H1 (cell line): ENCODE measurements at regions not wholly inside any gene's neighbourhood (a gene's known extent, or its start where the extent isn't known, plus 50 kb on each side); places are given as distances from the start of the nearest gene placed in this dataset.

ENCODE experiments used
- CTCF ChIA-PET: fragments of 300-600 bp; sonication (Branson Sonifier 250); formaldehyde crosslinking; loops from one replicate; lab custom pipeline; 2021; ENCODE audit not compliant: partially characterized antibody; lab: Charles Lee
- POLR2A ChIA-PET: fragments of 300-600 bp; sonication (Branson Sonifier 250); formaldehyde crosslinking; loops from one replicate; lab custom pipeline; 2021; ENCODE audit warnings: inconsistent platforms; ENCODE audit not compliant: partially characterized antibody; lab: Charles Lee
- DNase-seq, 2 experiments: peaks; one replicate each; pipeline versions ENCODE4 v3.0.0 to v3.0.0-alpha.2; 2010 to 2022; ENCODE audit warnings: low spot score in 2 of 2, low read depth in 1 of 2, mixed read lengths in 1 of 2
- FAIRE-seq: peaks from 2 replicates; lab custom pipeline; 2011; peaks lifted over from hg19 to GRCh38; lab: Jason Lieb, UNC
- H2AFZ ChIP-seq: 2 replicates; pipeline ENCODE4 v1.8.1; 2012; ENCODE audit warnings: low read length, inconsistent platforms
- H2AK5ac ChIP-seq: 2 replicates; pipeline ENCODE4 v1.6.1; 2013; ENCODE audit warnings: low read depth, low read length
- H2BK120ac ChIP-seq: replicated peaks from 2 replicates; pipeline ENCODE3; 2013; ENCODE audit warnings: low read depth, low read length, inconsistent platforms
- H2BK12ac ChIP-seq: 2 replicates; pipeline ENCODE4 v1.6.1; 2013; ENCODE audit warnings: low read depth, low read length
- H2BK15ac ChIP-seq: 2 replicates; pipeline ENCODE4 v1.6.1; 2013; ENCODE audit warnings: low read length
- H2BK20ac ChIP-seq: 2 replicates; pipeline ENCODE4 v1.6.1; 2013; ENCODE audit warnings: low read length
- H2BK5ac ChIP-seq: 2 replicates; pipeline ENCODE4 v1.6.1; 2013; ENCODE audit warnings: low read depth, low read length
- H3K14ac ChIP-seq: 2 replicates; pipeline ENCODE4 v1.6.1; 2013; ENCODE audit warnings: inconsistent platforms; ENCODE audit not compliant: insufficient read length
- H3K18ac ChIP-seq: 2 replicates; pipeline ENCODE4 v1.6.1; 2013; ENCODE audit warnings: low read length; ENCODE audit errors: extremely low read depth
- H3K23ac ChIP-seq: 2 replicates; pipeline ENCODE4 v1.6.1; 2013; ENCODE audit warnings: inconsistent platforms; ENCODE audit not compliant: insufficient read length
- H3K23me2 ChIP-seq: 2 replicates; pipeline ENCODE4 v1.6.1; 2013; ENCODE audit warnings: low read depth, low read length
- H3K27ac ChIP-seq: 2 replicates; pipeline ENCODE4 v1.6.1; 2011; ENCODE audit warnings: low read depth, low read length, inconsistent platforms
- H3K27me3 ChIP-seq, 4 experiments: replicated peaks in 1 of 4; 1 replicate in 1 of 4; 2 replicates in 3 of 4; pipeline versions ENCODE4 v1.6.1 to v1.8.1; 2011 to 2013; ENCODE audit warnings: low read length in 3 of 4, mild to moderate bottlenecking in 3 of 4, inconsistent platforms in 2 of 4, mixed read lengths in 2 of 4, moderate library complexity in 1 of 4; ENCODE audit not compliant: control insufficient read depth in 3 of 4, insufficient read depth in 3 of 4; ENCODE audit errors: extremely low read depth in 1 of 4
- H3K36me3 ChIP-seq, 4 experiments: 2 replicates each; pipeline versions ENCODE4 v1.6.1 to v1.8.1; 2011 to 2013; ENCODE audit warnings: mild to moderate bottlenecking in 4 of 4, low read length in 3 of 4, moderate library complexity in 2 of 4, control low read depth in 1 of 4, inconsistent platforms in 1 of 4; ENCODE audit not compliant: insufficient read depth in 4 of 4, control insufficient read depth in 2 of 4
- H3K4ac ChIP-seq: replicated peaks from 2 replicates; pipeline ENCODE3; 2013; ENCODE audit warnings: low read length, low read depth, mixed read lengths, inconsistent platforms; ENCODE audit not compliant: insufficient read length
- H3K4me1 ChIP-seq, 4 experiments: replicated peaks in 1 of 4; 1 replicate in 1 of 4; 2 replicates in 3 of 4; pipeline versions ENCODE4 v1.6.1 to v1.8.1; 2011 to 2013; ENCODE audit warnings: low read length in 3 of 4, inconsistent platforms in 2 of 4, mixed read lengths in 1 of 4; ENCODE audit not compliant: insufficient read depth in 4 of 4, control insufficient read depth in 3 of 4
- H3K4me2 ChIP-seq, 2 experiments: 2 replicates each; pipeline versions ENCODE4 v1.6.1 to v1.8.1; 2011 to 2013; ENCODE audit warnings: low read depth in 2 of 2, low read length in 2 of 2, control low read depth in 1 of 2, inconsistent platforms in 1 of 2, mild to moderate bottlenecking in 1 of 2; ENCODE audit not compliant: insufficient read depth in 1 of 2
- H3K4me3 ChIP-seq, 4 experiments: fragments of 200-600, 300-600 bp in 1 of 4; sonication (generic), shearing (Covaris generic), sonication (Bioruptor Twin) in 1 of 4; 2 replicates each; pipeline versions ENCODE4 v1.5.1 to v1.8.1; 2011 to 2016; ENCODE audit warnings: low read length in 4 of 4, low read depth in 3 of 4, control low read depth in 2 of 4, inconsistent platforms in 2 of 4, mild to moderate bottlenecking in 2 of 4, mixed read lengths in 1 of 4, moderate library complexity in 1 of 4; ENCODE audit not compliant: insufficient read depth in 2 of 4; ENCODE audit errors: extremely low read depth in 1 of 4
- H3K56ac ChIP-seq: replicated peaks from 2 replicates; pipeline ENCODE3; 2013; ENCODE audit warnings: low read depth, mild to moderate bottlenecking, mixed read lengths, low read length, inconsistent platforms; ENCODE audit not compliant: insufficient read length
- H3K79me1 ChIP-seq: 2 replicates; pipeline ENCODE4 v1.6.1; 2013; ENCODE audit warnings: low read depth, low read length, control low read depth
- H3K79me2 ChIP-seq, 2 experiments: 2 replicates each; pipeline versions ENCODE4 v1.6.1 to v1.8.1; 2012 to 2013; ENCODE audit warnings: low read length in 2 of 2, mild to moderate bottlenecking in 2 of 2, inconsistent platforms in 1 of 2; ENCODE audit not compliant: insufficient read depth in 2 of 2, control insufficient read depth in 1 of 2
- H3K9ac ChIP-seq, 4 experiments: replicated peaks in 1 of 4; 1 replicate in 1 of 4; 2 replicates in 3 of 4; pipeline versions ENCODE4 v1.6.1 to v1.8.1; 2011 to 2013; ENCODE audit warnings: low read depth in 3 of 4, low read length in 3 of 4, control low read depth in 2 of 4, mild to moderate bottlenecking in 2 of 4, moderate library complexity in 2 of 4, inconsistent platforms in 1 of 4; ENCODE audit errors: extremely low read depth in 1 of 4
- H3K9me3 ChIP-seq, 2 experiments: 2 replicates each; pipeline versions ENCODE4 v1.6.1 to v1.8.1; 2012 to 2013; ENCODE audit warnings: mild to moderate bottlenecking in 2 of 2, moderate library complexity in 2 of 2, control low read depth in 1 of 2, inconsistent platforms in 1 of 2, low read depth in 1 of 2, low read length in 1 of 2, mixed read lengths in 1 of 2; ENCODE audit not compliant: insufficient read depth in 2 of 2
- H4K20me1 ChIP-seq, 2 experiments: replicated peaks in 1 of 2; 2 replicates each; pipeline versions ENCODE3 to v1.8.1; 2011 to 2013; ENCODE audit warnings: inconsistent platforms in 2 of 2, low read length in 2 of 2, mild to moderate bottlenecking in 1 of 2; ENCODE audit not compliant: insufficient read depth in 2 of 2, control insufficient read depth in 1 of 2
- H4K5ac ChIP-seq: 2 replicates; pipeline ENCODE4 v1.6.1; 2013; ENCODE audit warnings: low read length, low read depth, mixed read lengths, inconsistent platforms; ENCODE audit not compliant: insufficient read length
- H4K8ac ChIP-seq: 2 replicates; pipeline ENCODE4 v1.8.0; 2013; ENCODE audit warnings: mild to moderate bottlenecking, moderate library complexity, low read length, inconsistent platforms; ENCODE audit not compliant: insufficient read depth; ENCODE audit errors: extremely low read depth
- H4K91ac ChIP-seq: replicated peaks from 2 replicates; pipeline ENCODE3; 2013; ENCODE audit warnings: low read length, mixed read lengths, inconsistent platforms; ENCODE audit not compliant: insufficient read length
- BACH1 ChIP-seq: IDR thresholded peaks from 2 replicates; pipeline ENCODE4 v1.6.1; 2012; ENCODE audit warnings: low read length, improper control_type of control experiment
- CBX8 ChIP-seq: fragments of 300-800, 300-1000 bp; sonication (generic); IDR thresholded peaks from 2 replicates; pipeline ENCODE4 v1.7.1; 2016; ENCODE audit warnings: low read depth, low read length, borderline replicate concordance
- CHD1 ChIP-seq: IDR thresholded peaks from 2 replicates; pipeline ENCODE4 v1.6.1; 2012; ENCODE audit warnings: low read depth, low read length, improper control_type of control experiment
- EP300 ChIP-seq, 2 experiments: IDR thresholded peaks; 1 replicate in 1 of 2; 2 replicates in 1 of 2; pipeline ENCODE4 v1.6.1; 2011 to 2012; ENCODE audit warnings: low read depth in 2 of 2, low read length in 2 of 2, mild to moderate bottlenecking in 2 of 2, borderline replicate concordance in 1 of 2, inconsistent platforms in 1 of 2, moderate library complexity in 1 of 2
- MAFK ChIP-seq: IDR thresholded peaks from 2 replicates; pipeline ENCODE4 v1.6.1; 2012; ENCODE audit warnings: low read depth, mild to moderate bottlenecking, improper control_type of control experiment, low read length
- RFX5 ChIP-seq: IDR thresholded peaks from 2 replicates; pipeline ENCODE4 v1.6.1; 2011; ENCODE audit warnings: low read depth, low read length, improper control_type of control experiment, borderline replicate concordance
- SAP30 ChIP-seq: fragments of 300-600 bp; sonication (generic); IDR thresholded peaks from 2 replicates; pipeline ENCODE4 v1.7.1; 2012; ENCODE audit warnings: low read length, moderate library complexity, mild to moderate bottlenecking, inconsistent platforms; ENCODE audit not compliant: insufficient read depth, insufficient replicate concordance
- SIN3A ChIP-seq, 2 experiments: IDR thresholded peaks in 1 of 2; conservative IDR thresholded peaks in 1 of 2; 2 replicates each; pipeline ENCODE4 v1.6.1; 2011 to 2012; ENCODE audit warnings: low read length in 2 of 2, improper control_type of control experiment in 1 of 2, low read depth in 1 of 2, mild to moderate bottlenecking in 1 of 2
- TAF7 ChIP-seq: optimal IDR thresholded peaks from 2 replicates; pipeline ENCODE3; 2011; ENCODE audit warnings: low read depth, mild to moderate bottlenecking, inconsistent platforms, low read length, moderate library complexity, borderline replicate concordance
- TCF12 ChIP-seq: IDR thresholded peaks from 2 replicates; pipeline ENCODE4 v1.6.1; 2011; ENCODE audit warnings: low read depth, mild to moderate bottlenecking, low read length
- WGBS, 2 experiments: shearing (Covaris generic) in 1 of 2; methylation state at CpG; one replicate each; pipeline versions ENCODE4 v1.1.6 to v1.1.7; 2013 to 2015; ENCODE audit warnings: low lambda C conversion rate in 2 of 2, mixed read lengths in 2 of 2, inconsistent platforms in 1 of 2, low coverage in 1 of 2, missing lambda C conversion rate in 1 of 2; ENCODE audit not compliant: insufficient replicate concordance in 2 of 2, insufficient coverage in 1 of 2, insufficient read length in 1 of 2; ENCODE audit errors: extremely low coverage in 1 of 2, missing lambda C conversion rate in 1 of 2; 5-methylcytosine and 5-hydroxymethylcytosine counted together

DNA sequence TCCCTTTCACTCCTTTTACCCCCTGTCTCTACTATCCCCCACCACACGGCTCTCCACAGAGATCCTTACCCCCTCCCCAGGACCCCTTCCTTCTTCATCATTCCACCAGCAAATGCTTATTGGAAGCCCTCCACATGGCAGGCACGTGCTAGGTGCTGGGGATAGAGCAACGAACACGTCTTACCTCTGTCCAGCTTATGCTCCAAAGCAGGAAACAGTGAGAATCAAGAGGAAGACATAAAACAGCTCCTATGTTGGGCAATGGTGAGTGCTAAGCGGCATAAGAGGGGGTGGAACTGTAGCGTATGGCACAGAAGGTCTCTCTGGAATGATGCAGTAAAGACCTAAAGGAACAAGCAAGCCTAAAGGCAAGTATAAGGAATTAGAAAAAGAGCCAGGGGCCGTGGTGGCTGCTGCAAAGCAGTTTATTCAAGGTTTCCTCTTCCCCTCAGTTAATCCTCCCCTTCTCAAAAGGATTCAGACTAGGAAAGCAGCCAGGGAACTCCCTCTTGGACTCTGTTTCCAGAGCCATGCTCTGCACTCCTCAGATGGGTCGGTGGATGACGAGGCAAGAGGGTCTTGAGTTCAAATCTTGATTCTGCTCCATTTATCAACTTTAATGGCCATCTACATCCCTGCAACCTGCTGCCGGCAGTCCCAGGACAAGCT is 289.4 kb downstream of the FOXO1 start:
- no peak overlapping the region for H3K9ac ChIP-seq
- H3K23me2 ChIP-seq = 0 out of 2 replicates have a peak, but pooled peaks cover 1% of the 10 kb centered on the region
- H3K9me3 ChIP-seq = no peaks in the 10 kb centered on the region; a peak in 1 of 4 replicates
- H3K79me1 ChIP-seq = no peaks in the 10 kb centered on the region
- FAIRE-seq (no peak), DNase-seq (peak in 1 of 2 experiments; percentile 37)
- H3K18ac ChIP-seq = no peak overlapping the region
- TF ChIP-seq TCF12 (no peak), CBX8 (no peak), SIN3A (conservative IDR thresholded peaks at IDR 0.05 in 1 of 2, IDR thresholded peaks at IDR 0.05 in 1 of 2; ENCODE audit: low read depth in 1 of 2, low read length in 2 of 2) (no peak), CHD1 (no peak), RFX5 (no peak), BACH1 (no peak), EP300 (IDR thresholded peaks at IDR 0.05; ENCODE audit: borderline replicate concordance in 1 of 2, low read depth in 2 of 2, low read length in 2 of 2) (no peak), SAP30 (no peak), MAFK (no peak), TAF7 (no peak)
- H3K27me3 ChIP-seq = no peaks in the 10 kb centered on the region
- H2AK5ac ChIP-seq = no peak overlapping the region
- H2BK120ac ChIP-seq = no peak overlapping the region
- no peak overlapping the region for H4K5ac ChIP-seq
- H3K56ac ChIP-seq = no peak overlapping the region
- no peak overlapping the region for H3K27ac ChIP-seq
- H3K4ac ChIP-seq = no peak overlapping the region
- no peak overlapping the region for H2AFZ ChIP-seq
- H3K14ac ChIP-seq = no peak overlapping the region
- no peak overlapping the region for H3K4me3 ChIP-seq
- ChIA-PET POLR2A (interaction anchor here (1.4 kb wide), 1 partner anchor 22 kb away, joined by 3 read pairs; no protein-coding TSS in a partner anchor), CTCF (interaction anchor here (1.1 kb wide), 1 partner anchor 24 kb away, joined by 3 read pairs; no protein-coding TSS in a partner anchor)
- peaks cover 0 to 2% (median 0%) of the 10 kb centered on the region in 4 experiments; a peak in 4 of 7 replicates for H3K4me1 ChIP-seq
- H3K79me2 ChIP-seq = no peaks in the 10 kb centered on the region
- no peaks in the 10 kb centered on the region for H4K20me1 ChIP-seq
- no peak overlapping the region for H2BK20ac ChIP-seq
- no peak overlapping the region for H2BK12ac ChIP-seq
- no peak overlapping the region for H2BK5ac ChIP-seq
- no peak overlapping the region for H2BK15ac ChIP-seq
- H3K23ac ChIP-seq = no peak overlapping the region
- no peak overlapping the region for H3K4me2 ChIP-seq
- no peaks in the 10 kb centered on the region for H3K36me3 ChIP-seq
- H4K91ac ChIP-seq = no peak overlapping the region
- 88% methylated on average over 10 of the region's 10 CpGs; no CpG with 5 or more reads in 1 of the 2 experiments for WGBS, 2 experiments
- H4K8ac ChIP-seq = no peak overlapping the region
